ENCODE measurements at regions not wholly inside any gene's neighbourhood (a gene's known extent, or its start where the extent isn't known, plus 50 kb on each side); places are given as distances from the start of the nearest gene placed in this dataset.
"Not testable (repeated sequence)": the region's sequence is repeated elsewhere in the genome, so short reads cannot be mapped to it uniquely, and the experiment has no call there.

DNA sequence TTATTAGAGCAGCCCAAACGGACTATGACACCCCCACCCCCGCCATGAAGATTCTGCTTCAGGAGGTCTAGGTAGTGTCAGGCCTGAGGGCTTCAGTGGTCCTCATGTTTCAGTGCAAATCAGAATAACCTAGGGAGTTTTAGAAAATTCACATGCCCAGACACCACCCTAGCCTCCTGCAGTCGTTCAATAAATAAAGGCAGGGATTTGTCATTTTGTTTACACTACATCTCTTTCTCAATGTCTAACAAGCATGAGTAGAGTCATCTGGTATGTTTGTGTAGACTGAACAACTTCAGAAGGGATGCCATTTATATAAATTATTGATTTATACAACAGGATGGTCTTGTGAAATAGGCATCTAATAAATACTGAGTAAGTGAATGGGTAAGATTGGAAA lies 112.1 kb upstream of the SERPINE2 start:
- DNase-seq (ENCODE audit: low spot score), result no peak

GRCh38 chr2:224148058-224148457 lies 109.0 kb upstream of the SERPINE2 start:
- DNase-seq (ENCODE audit: low spot score), result not testable (repeated sequence)

DNA sequence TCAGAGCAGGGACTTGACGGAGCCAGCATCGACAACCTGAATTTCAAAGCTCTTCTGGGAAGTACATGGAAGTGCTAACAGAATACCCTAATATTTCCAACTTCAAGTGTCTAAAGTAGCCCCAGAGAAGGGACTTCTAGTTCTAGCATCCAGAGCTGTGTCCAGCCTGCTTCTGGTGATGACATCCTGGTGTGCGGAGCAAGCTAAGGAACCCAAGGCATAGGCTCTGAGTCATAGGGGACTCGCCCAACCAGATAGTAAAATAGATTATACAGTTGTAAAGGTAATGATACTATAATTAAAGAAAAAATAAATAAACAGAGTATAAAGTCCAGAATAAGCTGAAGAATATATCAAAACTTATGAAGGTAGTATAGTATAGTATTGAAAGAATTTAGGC lies 108.1 kb upstream of the SERPINE2 start:
- peak; percentile 64 for DNase-seq (ENCODE audit: low spot score)

DNA sequence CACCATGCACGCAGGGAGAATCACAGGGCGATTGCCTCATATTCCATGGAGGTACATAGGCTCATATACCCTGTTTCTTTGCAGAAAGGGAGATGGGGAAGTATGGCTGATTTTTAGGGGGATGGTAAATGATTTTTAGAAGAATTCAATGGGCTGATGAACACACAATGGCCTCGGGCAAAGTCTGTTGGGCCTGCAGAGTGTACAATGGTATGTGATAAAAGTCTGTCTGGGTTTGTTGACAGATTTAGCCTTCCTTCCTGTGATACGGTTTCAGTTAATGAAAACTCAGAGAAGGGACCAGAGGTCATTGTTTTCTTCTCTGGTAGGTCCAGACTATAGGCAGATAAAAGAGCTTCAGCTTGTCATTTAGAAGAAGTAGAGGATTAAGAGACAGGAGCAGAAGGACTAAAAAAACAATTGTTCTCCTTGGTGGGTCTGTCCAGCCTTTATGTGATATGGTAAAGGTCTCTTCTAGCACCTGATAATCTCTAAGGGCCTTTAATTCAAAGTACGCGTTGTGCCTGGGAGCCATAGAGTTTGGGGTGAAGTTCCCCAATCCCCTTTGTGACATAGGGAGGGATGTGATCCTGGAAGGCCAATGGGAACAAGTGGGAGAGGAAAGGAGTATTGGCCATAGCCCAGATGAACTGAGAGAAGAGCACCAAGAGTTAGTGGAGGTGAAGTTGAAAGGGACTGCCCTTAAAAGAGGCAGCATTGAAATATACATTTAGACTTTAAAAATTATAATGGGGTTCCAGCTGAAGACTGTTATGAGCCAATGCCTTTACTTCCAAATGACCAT lies 107.5 kb upstream of the SERPINE2 start:
- peak; percentile 30 for DNase-seq (ENCODE audit: low spot score)

GRCh38 chr2:224145751-224146355 lies 106.8 kb upstream of the SERPINE2 start:
- DNase-seq (ENCODE audit: low spot score), result peak; percentile 79

DNA sequence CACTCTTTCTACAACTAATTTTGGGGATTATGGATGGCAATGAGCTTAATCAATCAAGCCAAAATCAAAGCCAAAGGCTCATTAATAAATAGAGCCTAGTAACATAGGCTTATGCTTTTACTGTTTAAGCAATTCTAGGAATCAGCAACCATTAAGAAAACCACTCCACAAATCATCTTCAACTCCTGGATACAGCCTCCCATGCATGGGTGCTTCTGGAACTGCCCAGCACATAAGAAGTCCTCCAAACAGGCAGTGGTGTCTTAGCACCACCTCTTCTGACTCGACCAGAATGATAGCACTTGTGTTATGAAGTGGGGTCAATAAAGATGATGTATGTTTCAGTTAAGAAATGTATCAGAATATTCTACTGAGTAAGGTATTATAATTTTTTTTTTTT lies 104.4 kb upstream of the SERPINE2 start:
- DNase-seq (ENCODE audit: low spot score), result no peak

DNA sequence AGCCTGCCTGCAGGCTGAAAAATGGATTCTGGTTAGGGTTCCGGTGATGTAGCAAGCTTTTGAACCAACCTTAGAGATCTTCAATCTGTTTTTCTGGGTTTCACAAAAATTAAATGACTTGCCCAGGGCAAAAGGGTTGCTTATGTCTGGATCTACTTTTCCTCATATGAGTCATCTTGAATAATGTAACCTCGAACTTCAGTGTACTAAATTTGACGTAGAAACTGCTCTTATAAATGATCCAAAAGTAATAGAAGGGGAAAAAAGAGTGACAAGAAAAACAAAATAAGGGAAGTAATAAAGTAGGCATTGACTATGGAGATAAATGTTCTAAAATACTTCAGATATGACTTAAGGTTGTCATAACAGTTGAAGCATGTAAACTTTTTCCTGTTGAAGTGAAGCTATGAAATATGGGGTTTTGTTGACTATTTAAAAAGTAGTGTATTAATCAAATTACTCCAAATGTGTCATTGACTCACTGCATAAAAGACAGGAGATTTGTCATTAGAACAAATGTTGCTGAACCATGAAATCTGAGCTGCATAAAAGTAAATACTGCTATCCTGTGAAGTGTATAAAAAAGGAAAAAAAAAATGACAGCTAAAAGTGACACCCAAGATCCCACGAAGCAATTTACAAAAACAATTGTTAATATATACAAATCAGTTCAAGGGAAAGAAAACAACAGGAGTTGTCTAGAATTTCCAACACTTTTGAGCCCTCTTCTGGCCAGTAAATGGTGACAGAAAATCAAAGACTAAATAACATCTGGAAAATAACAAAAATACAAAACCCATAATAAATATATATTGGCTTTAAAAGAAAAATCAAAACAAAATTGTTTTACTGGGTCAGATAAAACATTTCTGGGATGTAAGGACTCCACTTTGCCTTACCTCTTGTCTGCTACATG lies 103.6 kb upstream of the SERPINE2 start:
- no peak for DNase-seq (ENCODE audit: low spot score)

GRCh38 chr2:224141304-224141703 lies 102.2 kb upstream of the SERPINE2 start:
- DNase-seq (ENCODE audit: low spot score), result no peak

DNA sequence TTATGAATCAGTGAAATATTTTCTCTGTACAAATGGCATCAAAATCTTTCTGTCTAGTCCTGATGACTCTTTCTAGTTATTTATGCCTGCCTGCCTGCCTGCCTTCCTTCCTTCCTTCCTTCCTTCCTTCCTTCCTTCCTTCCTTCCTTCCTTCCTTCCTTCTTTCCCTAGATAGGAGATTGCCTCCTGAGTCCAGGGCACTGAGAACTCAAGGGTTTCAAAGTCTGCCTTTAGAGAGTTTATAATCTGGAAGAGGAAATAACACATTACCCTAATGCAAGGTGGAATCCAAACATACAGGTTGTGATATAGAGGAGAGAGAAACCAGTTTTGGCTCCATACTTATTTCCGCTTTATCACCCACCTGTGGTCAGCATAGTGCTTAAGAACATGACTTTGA lies 98.1 kb upstream of the SERPINE2 start:
- DNase-seq (ENCODE audit: low spot score), result no peak

GRCh38 chr2:224136396-224136795 lies 97.3 kb upstream of the SERPINE2 start:
- DNase-seq (ENCODE audit: low spot score), result no peak

DNA sequence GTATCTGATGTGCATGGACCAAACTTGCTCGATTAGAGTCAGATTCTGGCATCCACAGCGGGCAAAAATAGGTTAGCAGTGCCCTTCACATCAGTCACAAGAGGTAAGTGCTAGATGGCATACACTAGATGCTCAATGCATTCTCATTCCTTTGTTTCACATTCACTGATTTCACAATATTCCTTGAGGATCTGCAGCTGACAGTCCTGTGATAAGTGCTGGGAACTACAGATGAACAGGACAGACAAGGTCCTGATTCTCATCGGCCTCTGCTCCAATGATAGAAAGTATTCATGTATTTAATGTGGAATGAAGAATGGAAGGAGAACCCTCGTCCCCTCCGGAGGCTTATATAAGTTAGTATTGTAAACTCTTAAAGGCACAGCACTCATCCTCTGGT lies 96.8 kb upstream of the SERPINE2 start:
- no peak for DNase-seq (ENCODE audit: low spot score)

GRCh38 chr2:224134003-224134734 lies 95.1 kb upstream of the SERPINE2 start:
- no peak for DNase-seq (ENCODE audit: low spot score)

DNA sequence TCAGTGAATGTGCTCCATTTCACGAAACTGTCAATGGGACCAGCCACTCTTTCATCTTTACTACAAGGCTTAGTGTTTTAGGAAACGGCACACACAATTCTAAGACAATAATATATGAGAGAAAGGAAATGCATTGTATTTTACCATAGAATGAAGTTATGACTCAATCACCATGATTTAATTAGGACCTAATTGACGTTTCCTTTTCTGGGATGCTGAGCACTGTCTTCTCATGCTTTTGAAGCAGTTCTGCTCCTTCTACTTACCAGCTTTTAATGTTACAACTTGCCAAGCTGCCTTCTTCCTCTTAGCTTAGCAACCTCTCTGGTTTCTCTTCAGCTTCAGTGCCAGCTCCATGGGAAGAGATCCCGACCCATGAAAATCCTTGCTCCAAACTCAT lies 94.3 kb upstream of the SERPINE2 start:
- DNase-seq (ENCODE audit: low spot score), result no peak

DNA sequence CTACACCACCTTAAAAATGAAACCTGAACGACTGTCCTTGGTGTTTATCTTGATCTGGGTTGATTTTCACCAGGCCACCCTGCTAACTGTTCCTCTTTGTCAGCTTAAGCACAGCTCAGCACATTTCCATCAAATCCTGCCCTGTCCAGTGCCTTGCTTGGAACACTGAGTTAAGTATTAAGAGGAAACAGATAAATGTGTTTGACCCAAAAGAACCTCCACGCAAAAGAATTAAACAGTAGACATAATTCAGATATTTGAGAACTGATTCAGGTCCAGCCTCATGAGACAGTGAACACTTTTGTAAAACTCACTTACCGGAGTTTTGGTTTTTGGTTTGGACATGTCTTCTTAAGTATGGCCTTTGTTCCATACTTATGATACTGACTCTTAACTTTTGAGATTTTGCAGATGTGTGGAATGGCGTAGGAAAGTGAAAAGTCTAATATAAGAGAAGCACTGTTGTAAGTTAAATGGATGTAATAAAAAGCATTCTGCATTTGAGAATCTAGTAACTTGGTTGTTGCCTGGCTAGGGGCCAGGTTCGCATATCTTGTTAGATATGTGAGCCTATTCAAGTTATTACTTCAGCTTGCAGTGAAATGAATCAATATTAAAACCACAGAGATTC lies 88.9 kb upstream of the SERPINE2 start:
- no peak for DNase-seq (ENCODE audit: low spot score)

GRCh38 chr2:224126440-224126839 lies 87.4 kb upstream of the SERPINE2 start:
- DNase-seq (ENCODE audit: low spot score), result no peak

DNA sequence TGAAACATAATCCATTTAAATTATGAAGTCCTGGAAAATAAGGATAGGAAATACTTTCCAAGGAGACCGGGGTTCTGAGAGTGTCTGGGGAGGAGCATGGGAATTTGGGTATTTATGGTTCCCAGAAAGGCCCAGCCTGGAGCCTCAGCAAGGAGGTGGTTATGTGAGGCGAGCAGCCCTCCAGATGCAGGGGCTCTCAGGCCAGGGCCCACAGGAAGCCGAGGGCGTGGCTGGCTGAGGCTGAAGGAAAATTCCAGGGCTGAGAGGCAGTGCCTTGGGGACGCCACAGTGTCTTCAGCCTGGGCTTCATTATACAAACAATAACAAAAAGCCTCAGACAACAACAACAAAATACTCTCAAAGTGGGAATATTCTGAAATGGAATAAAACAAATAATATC lies 86.9 kb upstream of the SERPINE2 start:
- DNase-seq (ENCODE audit: low spot score), result no peak

GRCh38 chr2:224122542-224122941 lies 83.5 kb upstream of the SERPINE2 start:
- no peak for DNase-seq (ENCODE audit: low spot score)

- DNase-seq (ENCODE audit: low spot score), result no peak
These were observed 82.5 kb upstream of the SERPINE2 start for GRCh38 chr2:224121406-224122067.

GRCh38 chr2:224120986-224121385 lies 81.9 kb upstream of the SERPINE2 start:
- no peak for DNase-seq (ENCODE audit: low spot score)

DNA sequence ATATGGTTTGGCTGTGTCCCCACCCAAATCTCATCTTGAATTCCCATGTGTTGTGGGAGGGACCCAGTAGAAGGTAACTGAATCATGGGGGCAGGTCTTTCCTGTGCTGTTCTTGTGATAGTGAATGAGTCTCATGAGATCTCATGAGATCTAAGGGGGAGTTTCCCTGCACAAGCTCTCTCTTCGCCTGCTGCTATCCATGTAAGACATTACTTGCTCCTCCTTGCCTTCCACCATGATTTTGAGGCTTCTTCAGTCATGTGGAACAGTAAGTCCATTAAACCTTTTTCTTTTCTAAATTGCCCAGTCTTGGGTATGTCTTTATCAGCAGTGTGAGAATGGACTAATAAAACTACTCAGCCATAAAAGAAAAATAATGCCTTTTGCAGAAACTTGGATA lies 80.8 kb upstream of the SERPINE2 start:
- not testable (repeated sequence) for DNase-seq (ENCODE audit: low spot score)

- DNase-seq (ENCODE audit: low spot score), result no peak
These were observed 75.3 kb upstream of the SERPINE2 start for GRCh38 chr2:224114428-224114827.

All from HT-29 (cell line).